MV-4-11 (cell line): ENCODE measurements at regions not wholly inside any gene's neighbourhood (a gene's known extent, or its start where the extent isn't known, plus 50 kb on each side); places are given as distances from the start of the nearest gene placed in this dataset.

Experiments used
- DNase-seq: peaks from one replicate; lab custom pipeline; 2025; lab: John Stamatoyannopoulos, UW

DNA sequence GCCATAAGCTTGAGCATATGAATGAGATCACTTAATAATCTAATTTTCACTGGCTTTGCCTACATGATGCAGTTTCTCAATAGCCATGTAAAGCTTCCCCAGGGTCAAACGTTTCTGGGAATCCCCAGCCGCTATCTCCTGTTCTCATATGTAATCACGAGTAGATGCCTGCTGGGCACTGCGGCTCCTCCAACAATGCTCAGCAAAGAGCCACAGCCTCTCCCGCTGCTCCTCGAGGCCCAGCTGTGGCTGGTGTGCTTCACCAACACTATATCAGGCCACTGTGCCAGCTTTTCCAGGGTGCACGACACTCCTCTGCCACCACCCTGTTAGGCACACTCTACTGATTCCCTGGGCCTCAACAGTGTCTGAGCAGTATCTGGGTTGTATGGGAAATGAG is 78.3 kb upstream of the RASGEF1B start:
- no peak for DNase-seq

DNA sequence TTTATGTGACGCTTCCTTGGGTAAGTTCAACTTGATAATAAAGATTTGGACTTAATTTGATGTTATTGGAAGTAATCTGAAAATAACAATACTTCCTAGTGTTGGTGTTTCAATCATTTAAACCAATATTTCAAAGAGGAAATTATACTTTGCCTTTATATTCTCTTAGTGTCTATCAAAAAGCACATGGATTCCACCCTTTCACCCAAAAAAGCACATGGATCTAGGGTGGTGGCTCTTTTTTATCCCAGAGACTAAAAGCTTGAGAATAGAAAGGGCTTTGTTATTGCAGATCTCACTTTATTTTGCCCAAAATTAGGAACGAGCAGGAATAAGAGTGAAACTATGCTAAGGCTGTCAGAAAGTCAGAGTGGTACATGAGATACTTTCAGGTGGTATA is 75.1 kb upstream of the RASGEF1B start:
- DNase-seq: no peak

DNA sequence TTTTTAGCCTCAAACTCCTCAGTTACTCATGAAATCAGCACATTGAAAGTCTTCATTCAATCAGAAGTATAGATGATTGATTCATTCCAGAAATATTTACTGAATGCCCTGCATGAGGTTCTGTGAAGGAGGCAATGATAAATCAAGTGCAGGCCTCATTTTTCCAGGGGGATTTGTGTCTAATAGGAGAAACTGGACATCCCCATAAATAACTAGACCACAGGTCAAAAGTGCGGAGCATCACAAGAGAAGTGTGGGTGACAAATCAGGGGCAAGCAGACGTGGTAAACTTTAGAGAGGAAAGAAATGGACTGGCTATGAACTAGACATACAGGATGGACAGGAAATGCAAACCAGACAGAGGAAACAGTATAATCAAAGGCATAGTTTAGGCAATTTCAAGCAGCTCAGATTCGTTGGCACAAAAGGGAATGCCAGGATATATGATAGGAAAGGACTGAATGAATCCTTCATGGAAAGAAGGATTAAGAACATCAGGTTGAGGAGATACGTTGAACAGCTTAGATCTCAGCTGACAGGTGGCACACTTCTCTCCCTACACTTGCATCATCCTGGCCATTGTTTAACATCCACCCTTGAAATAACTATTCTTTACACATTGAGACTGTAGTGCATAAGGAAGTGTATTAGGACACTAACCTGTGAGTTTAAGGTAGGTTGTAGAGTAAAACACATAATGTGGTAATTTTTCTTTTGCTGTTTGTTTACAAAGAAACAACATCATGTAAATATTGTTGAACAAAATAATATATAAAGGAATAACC is 69.6 kb upstream of the RASGEF1B start:
- no peak for DNase-seq

DNA sequence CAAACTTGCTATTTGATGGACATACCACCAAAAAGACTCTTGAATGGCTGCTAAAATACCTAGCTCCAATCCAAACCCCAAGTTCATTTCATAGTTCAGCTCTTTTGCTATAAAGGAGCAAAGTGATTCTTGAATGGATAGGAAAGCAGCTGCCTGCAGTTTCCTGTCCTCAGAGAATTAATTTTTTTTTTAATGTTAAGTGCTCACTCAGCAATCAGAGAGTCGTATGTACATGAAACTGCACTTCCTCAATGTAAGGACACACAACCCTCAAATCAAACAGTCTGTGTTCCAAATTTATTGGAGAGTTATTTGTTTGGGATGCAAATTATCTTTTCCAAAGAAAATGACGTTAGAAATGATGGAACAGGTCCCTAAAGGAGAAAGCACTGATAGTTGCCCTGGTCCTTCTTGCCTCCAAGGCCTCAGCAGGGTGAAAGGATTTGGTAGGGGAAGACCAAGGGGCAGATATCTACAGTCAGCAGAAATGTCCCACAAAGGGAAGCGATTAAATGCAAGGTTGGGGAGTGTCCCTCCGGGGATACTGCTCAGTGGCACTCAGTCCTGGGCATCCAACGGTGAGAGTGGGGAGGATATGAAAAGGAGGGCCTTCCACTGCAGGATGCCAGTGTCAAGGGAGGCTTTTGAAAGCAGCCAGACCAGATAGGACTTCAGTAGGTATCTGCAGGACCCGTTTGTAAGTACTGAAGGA is 67.2 kb upstream of the RASGEF1B start:
- DNase-seq: no peak

DNA sequence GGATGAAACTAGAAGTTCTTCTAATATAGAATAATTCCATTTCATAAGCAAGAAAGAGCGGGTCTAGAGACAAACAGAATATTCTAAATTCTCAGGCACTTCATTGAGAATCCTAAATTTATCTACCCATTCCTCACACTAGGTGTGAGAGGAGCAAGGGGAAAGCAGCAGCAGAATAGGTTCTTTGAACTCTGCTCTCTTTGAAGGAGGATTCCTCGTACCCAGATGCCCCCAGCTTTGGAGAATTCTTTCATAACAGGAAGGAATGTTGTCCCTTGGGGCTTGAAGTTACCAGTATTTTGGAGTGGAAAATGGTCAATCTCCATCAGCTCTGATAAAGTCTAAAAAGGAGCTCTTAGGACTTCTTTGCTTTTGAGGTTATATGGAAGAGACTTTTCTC is 59.7 kb upstream of the RASGEF1B start:
- no peak for DNase-seq

DNA sequence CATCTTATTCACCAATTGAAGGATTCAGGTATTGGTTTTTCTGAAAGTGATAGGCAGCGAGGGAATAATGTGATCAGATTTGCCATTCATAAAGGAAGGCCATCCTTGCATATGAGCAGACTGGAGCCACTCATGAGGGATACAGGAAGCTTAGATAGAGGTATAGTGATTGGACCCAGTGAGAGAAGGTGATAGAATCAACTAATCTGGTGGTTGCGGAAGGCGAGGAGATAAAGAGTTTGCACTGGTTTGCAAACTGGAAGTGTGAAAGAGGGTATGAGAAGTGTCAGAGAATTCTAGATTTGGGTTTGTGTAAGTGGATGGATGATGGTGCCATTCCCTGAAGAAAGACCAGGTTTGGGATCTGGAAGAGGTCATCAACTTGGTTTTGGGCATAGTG is 57.3 kb upstream of the RASGEF1B start:
- DNase-seq: no peak

DNA sequence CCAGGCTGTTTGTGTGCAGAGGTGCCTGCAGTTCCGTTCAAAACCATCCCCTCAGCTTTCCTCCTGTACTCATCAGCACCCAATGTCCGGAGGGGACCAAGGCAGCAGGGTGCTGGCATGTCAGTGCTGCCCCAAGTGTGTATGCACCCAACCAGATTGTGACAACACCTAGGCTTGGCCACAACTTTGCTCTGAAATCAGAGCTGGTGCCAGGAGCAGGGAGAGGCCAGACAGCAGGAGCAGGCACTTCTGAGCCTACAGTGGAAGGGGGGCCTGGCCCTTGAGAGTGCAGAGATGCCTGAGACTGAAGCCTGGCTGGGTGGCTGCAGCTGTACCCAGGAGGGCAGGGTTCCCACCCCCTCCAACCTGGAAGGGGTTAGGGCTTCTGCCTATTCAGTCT is 56.5 kb upstream of the RASGEF1B start:
- DNase-seq: no peak

DNA sequence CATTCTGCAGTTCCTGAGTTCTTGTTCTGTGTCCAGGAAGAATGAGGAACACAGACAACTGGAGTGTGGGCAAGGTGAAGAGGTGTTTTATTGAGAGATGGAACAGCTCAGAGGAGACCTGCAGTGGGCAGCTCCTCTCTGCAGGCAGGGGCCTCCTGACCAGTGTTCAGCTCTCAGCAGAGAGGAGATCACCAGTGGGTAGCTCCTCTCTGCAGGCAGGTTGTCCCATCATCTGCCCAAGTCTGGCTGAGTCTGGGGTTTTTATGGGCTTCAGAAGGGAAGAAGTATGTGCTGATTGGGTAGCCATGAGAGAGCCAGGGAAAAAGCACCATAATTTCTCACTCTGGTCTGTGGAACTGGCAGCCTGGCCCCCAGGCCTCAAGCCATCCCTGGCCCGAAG is 56.0 kb upstream of the RASGEF1B start:
- DNase-seq: no peak

DNA sequence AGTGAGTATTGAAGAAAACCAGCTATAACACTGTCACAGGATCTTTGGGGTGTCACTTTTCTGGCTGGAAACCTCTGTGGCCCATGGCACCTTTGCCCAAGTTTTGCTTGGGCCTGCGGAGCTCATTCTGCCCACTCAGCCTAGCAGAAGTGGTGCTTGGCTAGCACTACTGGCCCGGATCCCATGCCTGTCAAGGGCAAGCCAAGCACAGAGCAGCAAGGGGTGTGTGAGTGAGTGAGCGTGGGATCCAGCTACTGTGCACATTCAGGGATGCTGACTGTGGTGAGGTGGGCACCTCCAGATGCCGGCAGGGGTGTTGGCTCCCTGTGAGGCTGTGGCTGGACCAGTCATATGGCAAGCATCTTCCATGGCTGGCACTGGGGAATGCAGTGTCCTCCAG is 55.4 kb upstream of the RASGEF1B start:
- DNase-seq: no peak

DNA sequence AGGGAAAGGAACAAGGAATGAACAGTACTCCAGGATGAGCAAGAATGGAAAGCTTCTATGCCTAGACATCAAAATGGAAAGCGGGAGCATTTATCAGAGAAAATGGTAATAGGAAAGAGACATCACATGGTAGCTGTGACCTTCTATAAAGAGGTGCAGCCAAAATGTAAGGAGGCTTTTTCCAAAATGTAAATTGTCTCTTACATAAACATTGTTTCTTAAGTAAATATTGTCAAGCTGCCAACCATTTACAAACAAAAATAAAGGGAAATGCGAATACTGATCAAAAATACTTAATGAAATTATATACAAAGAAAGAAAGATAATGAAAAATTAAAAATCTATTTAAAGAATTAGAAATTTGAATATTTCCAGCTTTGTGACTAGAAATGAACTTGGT is 55.0 kb upstream of the RASGEF1B start:
- no peak for DNase-seq

DNA sequence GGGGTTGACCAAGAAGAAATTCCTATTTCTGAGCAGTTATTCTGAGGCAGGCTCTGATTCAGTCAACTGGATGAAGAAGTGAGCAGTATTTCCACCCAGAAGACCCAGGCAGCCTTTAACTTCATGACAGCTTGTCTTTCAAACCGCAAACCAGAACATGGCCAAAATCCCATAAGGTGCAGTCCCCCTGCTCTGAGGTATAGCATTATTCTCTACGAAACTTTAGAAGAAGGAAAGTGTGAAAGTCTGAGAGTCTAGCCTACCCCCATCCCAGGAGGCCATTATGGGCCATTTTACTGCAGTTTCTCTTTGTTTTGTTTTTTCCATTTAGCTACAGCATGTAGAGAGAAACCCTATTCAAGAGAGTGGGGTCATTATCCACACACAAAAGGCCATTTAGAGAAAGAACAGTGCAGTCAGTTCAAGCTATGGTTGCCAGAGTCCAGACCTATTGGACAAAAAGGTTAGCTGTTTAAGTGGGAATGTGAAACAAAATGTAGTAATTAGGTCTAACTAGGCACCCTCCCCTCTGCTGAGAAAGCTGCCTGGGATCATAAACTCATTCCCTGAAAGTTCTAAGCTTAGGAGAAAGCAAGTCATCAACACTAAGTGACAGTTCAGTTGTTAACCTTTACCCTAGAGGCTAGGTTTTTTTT is 52.1 kb upstream of the RASGEF1B start:
- no peak for DNase-seq

DNA sequence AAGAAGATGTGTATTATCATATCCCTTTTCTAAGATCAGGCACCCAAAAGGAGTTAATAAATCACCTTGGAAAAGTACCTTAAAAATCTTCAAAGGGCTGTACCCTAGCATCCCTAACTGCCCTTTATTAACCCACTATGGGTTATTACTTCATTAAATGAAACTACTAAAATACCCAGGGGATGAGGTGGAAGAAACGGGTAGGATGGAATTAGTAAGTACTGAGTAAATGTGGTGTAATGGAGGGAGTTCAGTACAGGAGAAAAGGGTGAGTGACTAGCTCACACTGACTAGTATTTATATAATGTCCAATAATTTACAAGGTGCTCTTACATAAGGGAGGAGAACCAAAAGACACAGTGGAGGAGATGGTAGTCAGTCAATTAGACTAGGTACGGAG is 51.0 kb upstream of the RASGEF1B start:
- DNase-seq: no peak

DNA sequence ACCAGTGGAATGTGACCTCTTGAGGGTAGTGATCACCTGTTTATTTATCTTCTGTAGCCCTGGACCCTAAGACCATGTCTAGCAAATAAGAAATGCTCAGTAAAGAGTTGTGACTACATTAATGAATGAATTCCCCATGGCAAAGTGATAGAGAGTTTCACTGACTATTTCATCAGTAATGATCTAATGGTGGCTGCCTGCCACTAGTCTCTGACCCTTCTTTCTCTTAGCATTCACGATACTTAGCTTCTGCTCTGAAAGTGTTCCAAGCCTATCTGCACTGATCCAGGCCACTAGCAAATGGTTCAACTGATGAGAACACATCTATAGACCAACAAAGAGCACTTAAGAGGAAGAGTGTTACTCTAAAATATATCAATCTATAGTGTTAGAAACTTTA is 50.0 kb upstream of the RASGEF1B start:
- DNase-seq: no peak
